Stimulated activated naive CD8-positive, alpha-beta T cell treated with anti-CD3 and anti-CD28 coated beads, Interleukin-15, Interleukin-2, amounts not matched to agents 100 U/mL and 50 U/mL, for 24 hours (primary cell): ENCODE measurements at regions not wholly inside any gene's neighbourhood (a gene's known extent, or its start where the extent isn't known, plus 50 kb on each side); places are given as distances from the start of the nearest gene placed in this dataset.
"Not testable (repeated sequence)": the region's sequence is repeated elsewhere in the genome, so short reads cannot be mapped to it uniquely, and the experiment has no call there.

Source experiments
- ATAC-seq: fragments of 150-1000 bp; cut with Tn5 transposase; one replicate; pipeline ENCODE4 v1.10.0; 2021
- DNase-seq: peaks from one replicate; pipeline ENCODE4 v3.0.0; 2021

DNA sequence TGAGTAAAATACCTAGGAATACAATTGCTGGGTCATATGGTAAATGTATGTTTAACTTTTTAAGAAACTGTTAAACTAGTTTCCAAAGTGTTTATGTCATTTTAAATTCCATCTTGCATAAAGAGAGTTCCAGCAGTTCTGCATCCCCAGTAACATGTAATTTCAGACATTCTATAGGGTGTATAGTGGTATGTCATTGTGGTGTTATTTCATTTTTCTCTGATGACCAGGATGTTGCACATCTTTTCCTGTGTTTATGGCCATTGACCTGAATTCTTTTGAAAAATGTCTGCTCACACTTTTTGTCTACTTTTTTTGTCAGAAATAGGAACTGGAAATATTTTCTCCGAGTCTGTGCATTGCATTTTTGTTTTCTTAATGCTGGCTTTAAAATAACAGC, 128.9 kb downstream of the TMEM200A start:
- no peak for ATAC-seq
- no peak for DNase-seq

DNA sequence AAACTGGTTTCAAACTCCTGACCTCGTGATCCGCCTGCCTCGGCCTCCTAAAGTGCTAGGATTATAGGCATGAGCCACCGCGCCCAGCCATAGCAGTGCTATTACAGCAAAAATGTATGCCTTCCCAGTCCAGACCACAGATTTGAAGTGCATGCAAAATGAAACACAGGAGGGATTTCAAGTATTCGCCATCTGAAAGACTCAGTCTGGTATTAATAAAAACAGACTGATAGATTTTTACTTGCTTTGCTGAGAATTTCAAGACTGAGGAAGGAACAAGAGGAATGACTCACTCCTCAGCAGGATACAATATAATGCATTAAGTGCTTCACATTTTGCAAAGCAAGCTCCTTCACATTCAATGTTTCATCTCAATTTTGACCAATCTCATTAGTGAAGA, 134.9 kb downstream of the TMEM200A start:
- DNase-seq, result no peak
- ATAC-seq, result no peak

DNA sequence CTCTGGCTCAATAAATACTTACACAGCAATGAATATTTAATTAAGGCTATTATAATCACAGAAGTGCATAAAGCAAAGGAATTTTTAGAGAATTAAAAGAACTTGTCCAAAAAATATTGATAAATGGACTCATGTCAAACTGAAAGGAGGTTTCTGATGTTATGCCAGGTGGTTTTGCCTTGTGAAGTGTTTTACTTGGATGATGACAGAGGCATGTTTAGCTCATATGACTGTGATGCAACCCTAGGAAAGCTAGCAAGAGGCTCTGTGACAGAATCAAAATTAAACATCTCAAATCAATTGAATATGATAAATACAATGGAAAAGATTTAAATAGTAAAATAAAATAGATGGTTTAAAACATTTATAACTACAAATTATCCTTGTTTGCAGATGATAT, 137.3 kb downstream of the TMEM200A start:
- no peak for ATAC-seq
- DNase-seq, result no peak

DNA sequence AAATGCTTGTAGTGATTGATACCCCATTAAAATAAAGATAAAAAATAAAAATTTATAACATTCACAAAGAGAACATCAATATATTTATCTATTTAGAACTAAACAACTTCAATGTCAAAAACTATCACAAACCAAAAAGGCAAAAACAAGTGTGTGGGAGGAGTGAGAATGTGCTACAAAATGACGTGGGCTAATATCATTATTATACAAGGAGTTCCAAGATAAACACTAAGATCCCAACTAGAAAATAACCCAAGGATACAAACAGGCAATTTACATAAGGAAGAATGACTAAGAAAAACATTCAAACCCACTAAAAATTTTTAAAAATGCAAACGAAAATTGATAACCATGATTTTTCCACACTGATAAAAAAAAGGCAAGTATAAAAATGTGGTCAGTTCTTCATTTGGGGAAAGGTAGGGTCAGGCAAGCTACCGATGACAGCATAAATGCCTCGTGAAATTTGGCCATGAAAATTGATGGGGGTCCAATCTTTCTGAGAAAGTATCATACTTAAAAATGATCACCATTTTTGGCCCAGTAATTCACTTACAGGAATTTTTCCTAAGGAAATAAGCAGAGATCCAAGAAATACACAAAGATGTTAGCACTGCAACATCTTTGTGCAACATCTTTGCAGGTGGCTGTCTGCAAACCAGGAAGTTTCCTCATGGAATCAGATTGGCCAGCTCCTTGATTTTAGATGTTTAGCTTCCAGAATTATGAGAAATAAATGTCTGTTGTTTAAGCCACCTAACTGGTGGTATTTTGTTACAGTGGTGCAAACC, 140.2 kb downstream of the TMEM200A start:
- no peak for DNase-seq

DNA sequence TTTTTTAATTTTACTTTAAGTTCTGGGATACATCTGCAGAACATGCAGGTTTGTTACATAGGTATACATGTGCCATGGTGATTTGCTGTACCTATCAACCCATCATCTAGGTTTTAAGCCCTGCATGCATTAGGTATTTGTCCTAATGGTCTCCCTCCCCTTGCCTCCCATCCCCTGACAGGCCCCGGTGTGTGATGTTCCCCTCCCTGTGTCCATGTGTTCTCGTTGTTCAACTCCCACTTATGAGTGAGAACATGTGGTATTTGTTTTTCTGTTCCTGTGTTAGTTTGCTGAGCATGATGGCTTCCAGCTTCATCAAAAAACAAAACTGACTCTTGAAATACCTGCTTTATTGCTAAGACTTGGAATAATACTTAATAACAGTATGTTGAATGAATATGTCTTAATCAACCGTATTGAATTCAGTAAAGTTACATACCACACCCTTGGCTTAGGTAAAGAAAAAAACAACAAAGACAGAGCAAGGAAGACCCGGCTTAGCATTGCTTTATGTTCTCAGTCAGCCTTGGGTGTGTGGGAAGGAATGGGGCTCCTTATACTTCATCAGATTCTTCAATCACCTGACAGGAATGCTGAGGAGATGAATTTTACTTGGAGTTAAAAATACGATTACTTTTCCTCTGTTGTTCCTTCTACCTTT, 141.3 kb downstream of the TMEM200A start:
- not testable (repeated sequence) for DNase-seq, ATAC-seq

More for the DNA sequence above, 140.2 kb downstream of the TMEM200A start:
- no peak for ATAC-seq

DNA sequence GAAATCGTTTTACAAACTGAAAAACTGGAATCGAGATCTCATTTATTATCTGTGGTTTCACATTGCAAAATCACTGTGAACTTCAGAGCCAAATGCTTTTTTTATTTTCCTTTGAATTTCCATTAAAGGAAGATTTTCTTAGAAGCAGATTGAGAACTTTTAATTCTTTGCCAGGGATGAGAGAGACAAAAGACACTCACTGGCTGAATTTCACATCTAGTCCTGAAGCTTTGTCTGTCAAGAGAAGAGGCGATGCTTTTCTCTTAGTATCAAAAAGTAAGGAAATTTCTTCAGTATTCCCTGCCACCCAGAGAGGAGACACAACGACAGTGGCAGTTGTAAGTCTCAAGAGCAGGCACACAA, 141.8 kb downstream of the TMEM200A start:
- ATAC-seq (no peak), DNase-seq (no peak)

DNA sequence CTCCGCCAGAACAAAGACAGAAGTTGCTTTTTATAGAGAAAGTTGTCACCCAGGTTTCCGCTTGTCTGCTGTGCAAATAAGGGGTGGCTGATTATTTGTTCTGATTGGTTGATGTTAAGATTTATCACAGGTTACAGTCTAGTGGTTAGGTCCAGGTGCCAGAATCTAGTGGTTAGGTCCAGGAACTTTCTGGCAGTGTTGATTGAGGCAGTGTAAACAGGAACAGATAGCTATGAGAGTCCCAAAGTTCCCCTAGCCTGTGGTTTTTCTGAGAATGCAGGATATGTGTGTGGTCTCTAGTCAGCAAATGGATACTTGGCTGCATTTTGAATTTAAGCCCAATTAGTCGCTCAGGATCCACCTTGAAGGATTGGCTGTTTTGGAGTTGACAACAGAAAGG, 148.0 kb downstream of the TMEM200A start:
- peak; percentile 80 for ATAC-seq
- DNase-seq, result peak; percentile 31

DNA sequence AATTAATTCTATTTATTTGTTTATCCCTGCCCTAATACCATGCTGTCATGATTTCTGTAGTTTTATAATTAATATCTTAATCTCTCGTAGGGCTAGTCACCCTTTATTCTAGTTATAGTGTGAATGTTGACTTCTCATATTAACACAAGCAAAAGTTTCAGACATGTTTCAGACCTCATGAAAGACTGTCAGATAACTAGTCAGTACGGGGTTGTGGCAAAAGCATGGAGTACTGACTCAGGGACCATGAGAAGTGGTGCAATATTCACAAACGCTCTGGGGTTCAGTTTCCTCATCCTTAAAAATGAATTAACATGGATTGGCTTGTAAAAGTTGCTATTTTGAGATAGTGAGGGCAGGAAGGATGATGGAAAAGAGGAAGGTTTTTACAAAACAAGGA, 148.9 kb downstream of the TMEM200A start:
- DNase-seq (no peak), ATAC-seq (no peak)

DNA sequence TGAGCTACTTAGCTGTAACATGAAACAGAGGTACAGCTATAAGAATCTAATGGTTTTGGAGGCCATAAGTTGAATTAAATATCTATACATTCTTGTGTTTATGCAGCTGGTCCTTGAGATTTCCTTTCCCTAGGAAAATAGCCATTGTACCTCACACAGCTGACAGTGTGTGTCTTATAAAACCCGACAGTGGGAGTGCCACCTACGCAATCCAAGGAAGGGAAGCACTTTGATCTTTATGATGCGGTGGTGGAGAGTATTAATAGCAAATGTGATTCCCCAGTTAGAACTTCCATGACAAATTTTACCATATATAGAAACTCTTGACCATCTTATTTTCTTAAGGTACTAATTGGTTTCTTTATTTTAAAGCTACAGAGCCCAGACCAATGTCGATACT, 149.5 kb downstream of the TMEM200A start:
- DNase-seq (no peak), ATAC-seq (no peak)

DNA sequence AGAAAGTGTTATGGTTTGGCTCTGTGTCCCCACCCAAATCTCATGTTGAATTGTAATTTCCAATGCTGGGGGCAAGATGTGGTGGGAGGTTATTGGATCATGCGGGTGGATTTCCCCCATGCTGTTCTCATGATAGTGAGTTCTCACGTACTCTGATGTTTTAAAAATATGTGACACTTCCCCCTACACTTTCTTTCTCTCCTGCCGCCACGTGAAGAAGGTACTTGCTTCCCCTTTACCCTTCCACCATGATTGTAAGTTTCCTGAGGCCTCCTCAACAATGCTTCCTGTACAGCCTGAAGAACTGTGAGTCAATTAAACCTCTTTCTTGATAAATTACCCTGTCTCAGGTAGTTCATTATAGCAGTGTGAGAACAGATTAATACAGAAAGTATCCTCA, 150.8 kb downstream of the TMEM200A start:
- DNase-seq (no peak), ATAC-seq (peak; percentile 5)

DNA sequence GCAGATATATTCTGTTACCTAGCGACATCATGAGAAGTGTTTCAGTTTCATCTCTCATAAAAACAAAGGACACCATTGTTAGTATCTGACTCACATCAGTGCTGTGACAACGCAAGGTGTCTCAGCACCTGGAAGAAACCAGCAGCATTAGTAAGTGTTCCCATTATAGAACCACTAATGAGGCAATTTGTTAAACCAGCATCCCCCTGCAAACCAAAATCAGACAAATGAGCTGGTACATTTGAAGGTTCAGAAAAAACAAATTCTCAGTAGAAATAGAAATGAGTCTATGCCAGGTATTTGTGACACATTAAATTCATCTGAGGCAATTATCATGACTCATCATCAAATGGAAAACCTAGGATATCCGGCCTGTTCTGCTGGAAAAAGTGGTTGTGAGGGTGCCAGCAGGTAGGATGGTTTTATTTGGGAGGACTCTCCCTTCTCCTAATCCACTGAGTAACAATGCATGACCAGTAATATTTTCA, 151.7 kb downstream of the TMEM200A start:
- DNase-seq, result no peak
- ATAC-seq, result peak; percentile 70

DNA sequence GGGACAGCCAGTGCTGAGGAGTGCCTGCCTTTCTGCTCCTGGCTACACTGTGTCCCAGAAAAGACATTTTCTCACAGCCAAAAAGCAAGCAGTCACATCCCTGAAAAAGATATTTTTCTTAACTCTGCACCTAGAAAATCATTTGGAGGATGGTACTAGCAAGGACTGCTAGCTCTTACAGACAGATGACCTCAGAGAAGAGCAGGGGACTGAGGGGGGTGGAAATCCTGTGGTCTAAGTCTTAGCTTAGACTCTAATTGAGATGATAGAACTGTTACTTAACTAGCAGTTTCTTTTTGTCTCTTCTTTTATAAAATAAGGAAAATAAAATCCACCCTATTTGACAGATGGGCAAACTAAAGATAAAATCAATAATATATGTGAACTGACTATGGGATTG, 152.8 kb downstream of the TMEM200A start:
- ATAC-seq (no peak), DNase-seq (no peak)

DNA sequence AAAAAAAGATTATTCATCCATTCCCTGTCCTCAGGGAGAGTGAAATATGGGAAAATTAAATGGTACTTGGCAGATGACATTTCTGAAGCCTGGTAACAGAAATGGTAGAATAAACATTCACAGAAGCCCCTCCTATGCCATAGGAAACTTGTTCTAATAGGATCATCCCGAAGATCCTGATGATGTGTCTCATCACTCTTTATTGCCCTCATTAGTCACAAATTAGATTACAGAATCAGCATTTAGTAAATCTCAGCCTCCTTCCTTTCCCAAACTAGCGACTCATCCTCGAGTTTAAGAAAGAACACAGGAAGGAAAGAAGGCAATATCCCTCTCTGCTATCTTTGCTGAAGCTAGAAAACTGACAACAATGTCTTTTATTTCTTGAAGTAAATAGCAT, 154.4 kb downstream of the TMEM200A start:
- no peak for ATAC-seq
- no peak for DNase-seq

DNA sequence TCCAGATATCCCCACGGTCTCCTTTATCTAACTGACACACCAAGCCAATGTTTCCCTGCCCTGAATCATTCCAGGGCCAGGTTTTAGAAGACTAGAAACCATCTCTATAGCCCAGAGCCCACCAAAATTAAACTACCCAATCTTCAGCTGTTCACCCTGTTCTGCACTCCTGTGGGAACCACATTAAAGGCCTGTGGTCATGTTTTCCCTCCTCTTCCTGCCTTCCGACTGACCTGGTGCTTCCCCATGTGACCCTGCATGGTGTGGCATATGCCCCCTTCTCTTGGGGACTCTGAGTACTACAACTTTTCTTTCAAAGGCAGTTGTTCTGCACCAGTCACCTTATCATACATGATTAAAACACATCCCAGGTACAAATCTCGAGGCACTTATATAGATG, 155.0 kb downstream of the TMEM200A start:
- DNase-seq (no peak), ATAC-seq (no peak)

DNA sequence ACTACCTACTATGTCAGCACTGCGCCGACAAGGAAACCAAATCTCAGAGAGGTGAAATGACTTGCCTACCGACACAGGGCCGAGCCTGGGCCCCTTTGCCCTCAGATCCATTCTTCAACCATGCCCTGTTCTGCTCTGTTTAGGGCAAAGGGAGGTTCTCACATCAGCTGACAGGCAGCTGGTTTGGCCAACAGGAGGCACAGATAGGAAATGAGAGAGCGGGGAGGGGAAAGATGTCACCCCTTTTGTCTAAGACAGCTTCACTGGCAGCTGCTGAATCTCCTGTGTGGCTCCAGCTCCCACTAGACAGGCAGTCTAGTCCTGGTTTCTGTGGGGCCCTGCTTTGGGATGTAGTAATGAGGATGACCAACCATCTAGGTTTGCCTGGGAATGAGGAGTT, 158.7 kb downstream of the TMEM200A start:
- DNase-seq (no peak), ATAC-seq (no peak)

DNA sequence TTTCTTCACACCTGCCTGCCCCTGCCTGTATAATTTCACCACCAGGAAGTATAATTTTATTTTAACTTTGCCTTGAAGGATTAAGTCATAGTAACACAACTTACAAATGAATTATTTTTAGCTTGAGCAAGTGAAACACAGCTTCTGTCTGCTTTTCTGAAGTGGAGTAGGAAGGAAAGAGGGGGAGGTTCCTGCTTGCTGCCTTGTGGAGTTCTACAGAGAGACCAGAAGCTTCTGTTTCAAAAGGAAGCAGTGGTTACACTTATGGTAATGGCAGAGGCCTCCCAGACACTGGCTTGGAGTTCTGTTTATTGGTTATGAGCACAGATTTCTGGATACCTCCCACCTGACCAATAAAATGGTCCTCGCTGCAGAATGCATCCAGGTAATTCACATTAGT, 159.6 kb downstream of the TMEM200A start:
- no peak for DNase-seq
- no peak for ATAC-seq

DNA sequence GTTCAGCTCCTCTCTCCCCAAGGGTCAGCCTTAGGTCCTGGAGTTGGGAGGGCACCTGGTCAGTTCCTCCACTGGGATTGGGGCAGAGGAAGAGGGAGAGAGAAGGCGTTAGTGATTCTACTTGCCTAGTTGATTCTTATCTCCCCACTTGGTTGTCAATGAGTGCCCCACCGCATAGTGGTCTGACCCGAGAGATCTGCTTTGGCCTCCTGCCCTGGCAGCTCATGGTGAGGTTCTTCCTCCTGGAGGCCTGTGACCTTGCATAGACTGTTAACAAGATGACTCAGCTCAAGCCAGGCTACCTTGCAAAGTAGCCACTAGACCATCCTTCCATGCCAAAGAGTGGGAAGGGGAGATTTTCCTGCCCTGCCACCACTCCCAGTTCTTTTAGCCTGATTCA, 160.6 kb downstream of the TMEM200A start:
- ATAC-seq (no peak), DNase-seq (no peak)

DNA sequence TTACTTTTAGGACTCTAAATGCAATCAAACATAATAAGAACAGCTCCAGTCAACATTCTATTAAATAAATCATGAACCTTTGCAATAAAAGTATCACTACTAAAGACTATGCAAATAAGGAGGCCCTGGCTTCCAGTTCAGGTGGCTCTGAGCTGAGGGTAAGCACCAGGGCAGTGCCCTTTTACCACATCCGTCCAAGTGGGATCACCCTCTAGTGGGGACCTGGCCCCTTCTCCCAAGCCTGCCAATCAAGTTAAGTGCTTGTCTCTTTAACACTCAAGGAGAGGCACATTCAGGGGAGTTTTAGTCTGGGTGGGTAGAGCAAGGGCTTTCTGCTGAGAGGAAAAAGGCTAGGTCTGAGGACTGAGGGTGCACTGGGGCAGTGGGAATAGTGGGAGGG, 161.4 kb downstream of the TMEM200A start:
- no peak for DNase-seq
- ATAC-seq, result no peak

DNA sequence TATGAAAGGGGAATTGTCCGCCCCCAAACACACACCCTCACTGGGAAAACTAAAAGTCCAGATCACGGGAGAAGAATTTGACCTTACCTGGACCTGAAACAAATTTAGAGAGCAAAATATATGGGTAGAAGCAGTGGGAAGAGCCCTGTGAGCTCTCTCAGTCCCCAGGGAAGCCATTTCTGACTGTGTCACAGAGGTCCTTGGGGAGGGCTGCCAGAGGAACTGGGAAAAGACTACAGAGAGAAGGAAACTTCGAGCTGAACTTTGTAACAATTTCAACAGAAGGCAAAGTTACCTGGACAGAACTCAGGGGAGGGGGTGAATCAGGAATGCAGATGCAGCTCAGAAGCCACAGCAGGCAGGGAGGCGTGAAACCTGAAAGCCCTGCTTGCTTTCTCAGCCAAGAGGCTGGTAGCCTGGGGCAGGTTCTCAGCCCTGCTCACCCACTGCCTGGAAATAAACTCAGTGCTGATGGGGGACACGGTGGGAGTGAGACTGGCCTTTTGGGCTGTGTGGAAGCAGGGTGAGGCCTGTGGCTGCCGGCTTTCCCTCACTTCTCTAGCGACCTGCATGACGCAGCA, 163.8 kb downstream of the TMEM200A start:
- no peak for ATAC-seq

DNA sequence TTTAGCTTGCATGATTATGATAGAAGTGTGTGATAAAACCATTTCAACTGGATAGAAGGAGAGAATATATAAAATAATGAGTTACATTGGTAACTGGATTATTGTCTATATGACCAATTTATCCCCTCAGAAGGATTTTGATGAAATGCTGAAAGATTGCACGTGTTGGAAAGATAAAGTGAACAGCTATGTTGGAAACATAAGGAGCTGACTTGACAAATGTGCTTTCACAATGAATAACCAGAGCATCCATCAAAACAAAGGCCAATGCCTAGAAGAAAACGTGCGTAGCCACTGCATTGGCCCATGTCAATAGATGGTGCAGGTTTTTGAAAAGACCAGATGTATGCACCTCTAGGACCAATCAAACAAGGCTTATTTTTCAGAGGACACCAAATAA, 168.8 kb downstream of the TMEM200A start:
- no peak for ATAC-seq
- no peak for DNase-seq

More for the DNA sequence above, 163.8 kb downstream of the TMEM200A start:
- no peak for DNase-seq

DNA sequence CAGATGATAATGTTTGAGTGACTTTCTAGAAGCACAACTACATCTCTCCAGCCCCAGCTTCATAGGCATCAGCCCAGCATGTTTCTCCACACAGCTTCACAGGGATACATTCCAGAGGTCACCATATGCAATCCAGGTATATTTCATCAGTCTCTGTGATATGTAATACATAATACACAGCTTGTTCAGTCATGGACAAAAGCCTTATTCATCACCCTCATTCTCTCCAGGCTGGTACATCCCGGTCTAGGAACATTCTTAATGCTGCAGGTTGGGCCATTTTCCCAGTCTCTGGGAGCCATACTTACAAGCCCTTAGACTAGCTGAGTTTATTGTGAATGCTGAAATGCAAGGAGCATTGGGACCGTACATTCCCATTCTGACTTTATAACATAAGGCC, 169.4 kb downstream of the TMEM200A start:
- ATAC-seq, result no peak
- no peak for DNase-seq

DNA sequence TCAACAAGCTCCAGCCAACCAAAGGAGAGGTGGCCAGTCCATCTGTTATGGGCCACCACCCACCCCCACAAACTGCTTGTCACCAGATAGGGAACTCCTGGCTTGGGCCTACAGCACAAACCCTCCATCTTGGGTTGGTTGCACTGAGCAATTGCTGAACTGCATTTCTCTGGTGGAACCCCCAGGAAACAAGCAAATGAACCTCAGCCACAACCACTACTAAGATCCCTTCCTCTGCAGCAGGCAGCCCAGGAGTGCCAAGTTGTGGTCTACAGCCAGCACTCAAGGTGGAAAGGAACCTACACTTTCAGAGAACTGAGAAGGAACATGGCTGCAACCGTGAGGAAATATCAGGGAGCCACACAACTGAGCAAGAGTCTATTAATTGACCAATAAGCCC, 171.6 kb downstream of the TMEM200A start:
- ATAC-seq (no peak), DNase-seq (no peak)

DNA sequence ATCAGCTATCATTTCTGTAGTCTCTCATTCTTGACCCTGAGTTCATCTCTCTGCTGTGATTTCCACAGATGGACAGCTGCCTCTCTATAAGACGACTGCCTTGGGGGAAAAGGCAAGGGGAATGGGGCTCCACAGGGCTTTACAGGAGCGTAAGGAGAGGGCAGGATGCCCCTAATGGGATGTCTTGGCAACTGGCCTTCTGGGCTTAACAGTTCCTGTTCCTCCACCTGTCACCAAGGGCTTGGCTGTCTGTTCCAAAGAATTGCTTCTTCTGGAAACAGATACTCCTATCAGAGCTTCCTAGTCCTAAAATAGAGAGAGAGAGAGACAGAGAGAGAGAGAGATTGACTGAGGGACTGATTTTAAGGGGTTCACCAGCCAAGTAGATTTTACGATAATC, 181.9 kb downstream of the TMEM200A start:
- ATAC-seq, result no peak
- no peak for DNase-seq
